Fibroblast of pulmonary artery (primary cell): ENCODE measurements at regions not wholly inside any gene's neighbourhood (a gene's known extent, or its start where the extent isn't known, plus 50 kb on each side); places are given as distances from the start of the nearest gene placed in this dataset.

Source experiments
- DNase-seq: peaks from one replicate; pipeline ENCODE4 v3.0.0-alpha.2; 2010; ENCODE audit warnings: low read depth
- H3K4me3 ChIP-seq: replicated peaks from 2 replicates; pipeline ENCODE4 v1.5.1; 2011; ENCODE audit warnings: low read depth, mild to moderate bottlenecking, control low read depth, low read length, moderate library complexity
- CTCF ChIP-seq: IDR thresholded peaks from 2 replicates; pipeline ENCODE4 v1.5.1; 2011; ENCODE audit warnings: mild to moderate bottlenecking, control low read depth, low read length, inconsistent platforms; ENCODE audit errors: missing control alignments

- no peak for DNase-seq
- TF ChIP-seq CTCF: no peak
- no peak overlapping the region for H3K4me3 ChIP-seq
Observed at GRCh38 chr5:35473589-35473988, 144.1 kb upstream of the SPEF2 start.

GRCh38 chr5:35470866-35471265, 146.8 kb upstream of the SPEF2 start:
- peak; percentile 22 for DNase-seq
- TF ChIP-seq CTCF: no peak
- H3K4me3 ChIP-seq: no peak overlapping the region

- DNase-seq: no peak
- no peak for TF ChIP-seq CTCF
- no peak overlapping the region for H3K4me3 ChIP-seq
Observed at GRCh38 chr5:35468811-35469210, 148.9 kb upstream of the SPEF2 start.

- no peak for DNase-seq
- no peak overlapping the region for H3K4me3 ChIP-seq
- TF ChIP-seq CTCF: no peak
Observed at GRCh38 chr5:35466746-35467145, 150.9 kb upstream of the SPEF2 start.

GRCh38 chr5:35464757-35465156, 152.9 kb upstream of the SPEF2 start:
- no peak for TF ChIP-seq CTCF
- DNase-seq: no peak
- no peak overlapping the region for H3K4me3 ChIP-seq

- TF ChIP-seq CTCF: no peak
- DNase-seq: no peak
- no peak overlapping the region for H3K4me3 ChIP-seq
Observed at GRCh38 chr5:35461530-35461929, 156.1 kb upstream of the SPEF2 start.

GRCh38 chr5:35458824-35459207, 158.8 kb upstream of the SPEF2 start:
- DNase-seq: no peak
- TF ChIP-seq CTCF: no peak
- H3K4me3 ChIP-seq: no peak overlapping the region
